ENCODE measurements at regions not wholly inside any gene's neighbourhood (a gene's known extent, or its start where the extent isn't known, plus 50 kb on each side); places are given as distances from the start of the nearest gene placed in this dataset.

DNA sequence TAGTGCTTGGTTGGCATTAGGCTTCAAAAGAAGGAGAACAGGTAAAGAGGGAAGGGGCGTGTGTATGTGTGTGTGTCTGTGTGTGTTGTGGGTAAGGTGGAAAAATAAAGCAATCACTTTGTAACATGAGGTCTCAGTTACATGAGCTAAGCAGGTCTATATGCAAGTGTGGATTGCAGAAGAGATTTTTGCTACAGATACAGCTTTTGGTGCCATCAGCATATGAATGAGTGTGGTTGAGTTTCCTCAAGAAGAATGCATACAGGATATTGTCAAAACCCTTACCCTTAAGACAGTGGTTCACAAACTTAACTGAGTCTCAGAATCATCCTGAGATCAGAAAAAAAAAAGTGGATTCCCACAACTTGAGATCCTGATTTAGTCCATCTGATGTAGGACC, 220.5 kb upstream of the HTR2C start:
- no peak for TF ChIP-seq EZH2phosphoT487 (IDR thresholded peaks at IDR 0.05; ENCODE audit: insufficient read depth, low read depth)
- TF ChIP-seq EZH2 (IDR thresholded peaks at IDR 0.05; ENCODE audit: insufficient read depth, poor library complexity, severe bottlenecking): no peak
